ENCODE measurements at regions not wholly inside any gene's neighbourhood (a gene's known extent, or its start where the extent isn't known, plus 50 kb on each side); places are given as distances from the start of the nearest gene placed in this dataset.

GRCh38 chr12:115023279-115024265 is 339.6 kb upstream of the TBX3 start:
- no peak for TF ChIP-seq Cebpa-rat (IDR thresholded peaks at IDR 0.05)
- Histone ChIP-seq H4K20me1 (no peaks in the 10 kb centered on the region), H3K36me3 (no peaks in the 10 kb centered on the region), H3K9me3 (replicated peaks in 1 of 11) (peaks cover 0 to 17% (median 4%) of the 10 kb centered on the region in 11 experiments; a peak in 8 of 22 replicates), H3K4me1 (no peaks in the 10 kb centered on the region), H3K27ac (no peak overlapping the region), H3K9ac (no peak overlapping the region), H3K4me3 (no peak overlapping the region), H3K27me3 (no peaks in the 10 kb centered on the region), H3K4me2 (no peak overlapping the region)

GRCh38 chr12:115020091-115020490 is 336.1 kb upstream of the TBX3 start:
- Histone ChIP-seq H3K27me3 (no peaks in the 10 kb centered on the region), H3K4me1 (no peaks in the 10 kb centered on the region), H3K4me2 (no peak overlapping the region), H3K36me3 (no peaks in the 10 kb centered on the region), H3K4me3 (no peak overlapping the region), H3K9me3 (replicated peaks in 1 of 11) (peaks cover 0 to 12% (median 4%) of the 10 kb centered on the region in 11 experiments; a peak in 7 of 22 replicates), H3K9ac (no peak overlapping the region), H3K27ac (no peak overlapping the region), H4K20me1 (no peaks in the 10 kb centered on the region)
- no peak for TF ChIP-seq Cebpa-rat (IDR thresholded peaks at IDR 0.05)

GRCh38 chr12:115017346-115017745 is 333.4 kb upstream of the TBX3 start:
- H3K9me3 ChIP-seq (replicated peaks in 1 of 11), result peaks cover 0 to 12% (median 4%) of the 10 kb centered on the region in 11 experiments; a peak in 7 of 22 replicates
- no peak overlapping the region for H3K9ac ChIP-seq
- H3K4me3 ChIP-seq, result no peak overlapping the region
- H3K27me3 ChIP-seq, result no peaks in the 10 kb centered on the region
- no peaks in the 10 kb centered on the region for H4K20me1 ChIP-seq
- H3K36me3 ChIP-seq, result no peaks in the 10 kb centered on the region
- no peak for TF ChIP-seq Cebpa-rat (IDR thresholded peaks at IDR 0.05)
- H3K4me1 ChIP-seq, result no peaks in the 10 kb centered on the region
- H3K4me2 ChIP-seq, result no peak overlapping the region
- H3K27ac ChIP-seq, result no peak overlapping the region

DNA sequence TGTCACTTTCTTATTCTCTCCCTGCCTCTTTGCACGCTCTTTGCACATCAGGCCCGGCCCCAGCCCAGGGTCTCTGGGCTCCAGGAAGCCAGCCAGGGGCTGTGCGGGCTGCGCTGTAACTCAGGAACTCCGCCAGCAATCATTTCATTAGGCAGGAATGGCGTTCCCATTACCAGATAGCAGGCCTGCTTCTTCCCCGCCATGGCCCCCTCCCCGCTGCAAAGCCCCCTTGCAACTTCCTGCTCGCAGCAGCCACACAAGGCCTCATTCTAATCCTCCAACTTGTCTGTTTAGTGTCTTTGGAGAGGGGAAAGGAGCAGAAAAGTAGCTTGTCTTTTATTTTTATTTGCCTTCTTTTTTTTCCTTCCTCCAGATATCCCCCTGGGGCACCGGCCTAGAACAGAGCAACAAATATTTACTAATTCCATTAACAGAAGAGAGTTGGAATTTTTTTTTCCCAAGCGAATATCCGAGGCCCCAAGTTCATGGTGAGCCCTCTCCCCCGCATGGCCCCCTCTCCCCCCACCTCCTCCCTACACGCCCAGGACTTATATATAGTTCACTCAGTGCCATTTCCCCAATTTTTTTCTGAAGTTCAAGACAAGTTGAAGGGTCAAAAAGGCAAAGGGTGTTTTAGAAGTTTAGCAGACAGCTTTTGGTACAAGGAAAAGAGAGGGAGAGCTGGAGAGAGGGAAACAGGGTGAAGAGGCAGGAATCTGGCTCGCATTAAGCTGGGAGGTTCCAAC is 329.4 kb upstream of the TBX3 start:
- Histone ChIP-seq H3K4me2 (no peak overlapping the region), H3K4me1 (peaks cover 4 to 10% (median 8%) of the 10 kb centered on the region in 10 experiments; a peak in 17 of 20 replicates), H4K20me1 (no peaks in the 10 kb centered on the region), H3K27ac (no peak overlapping the region), H3K9me3 (replicated peaks in 1 of 11) (peaks cover 0 to 11% (median 4%) of the 10 kb centered on the region in 11 experiments; a peak in 3 of 22 replicates), H3K9ac (no peak overlapping the region), H3K36me3 (no peaks in the 10 kb centered on the region), H3K4me3 (no peak overlapping the region), H3K27me3 (no peaks in the 10 kb centered on the region)
- TF ChIP-seq Cebpa-rat (IDR thresholded peaks at IDR 0.05), result no peak

- H3K27ac ChIP-seq, result no peak overlapping the region
- no peaks in the 10 kb centered on the region for H3K36me3 ChIP-seq
- no peak overlapping the region for H3K9ac ChIP-seq
- H3K9me3 ChIP-seq (replicated peaks in 1 of 11), result peaks cover 0 to 11% (median 4%) of the 10 kb centered on the region in 11 experiments; a peak in 3 of 22 replicates
- peaks cover 6 to 15% (median 10%) of the 10 kb centered on the region in 10 experiments; a peak in 17 of 20 replicates for H3K4me1 ChIP-seq
- no peak for TF ChIP-seq Cebpa-rat (IDR thresholded peaks at IDR 0.05)
- no peak overlapping the region for H3K4me2 ChIP-seq
- no peak overlapping the region for H3K4me3 ChIP-seq
- H4K20me1 ChIP-seq, result no peaks in the 10 kb centered on the region
- no peaks in the 10 kb centered on the region for H3K27me3 ChIP-seq
Observed at GRCh38 chr12:115012861-115013235, 328.9 kb upstream of the TBX3 start.

- Histone ChIP-seq H3K27ac (no peak overlapping the region), H3K9ac (no peak overlapping the region), H3K4me1 (peaks cover 6 to 16% (median 10%) of the 10 kb centered on the region in 10 experiments; a peak in 17 of 20 replicates), H3K36me3 (no peaks in the 10 kb centered on the region), H3K27me3 (no peaks in the 10 kb centered on the region), H3K9me3 (replicated peaks in 1 of 11) (peaks cover 0 to 11% (median 4%) of the 10 kb centered on the region in 11 experiments; a peak in 3 of 22 replicates), H4K20me1 (no peaks in the 10 kb centered on the region), H3K4me3 (no peak overlapping the region), H3K4me2 (no peak overlapping the region)
- no peak for TF ChIP-seq Cebpa-rat (IDR thresholded peaks at IDR 0.05)
Observed at GRCh38 chr12:115011703-115012102, 327.7 kb upstream of the TBX3 start.

DNA sequence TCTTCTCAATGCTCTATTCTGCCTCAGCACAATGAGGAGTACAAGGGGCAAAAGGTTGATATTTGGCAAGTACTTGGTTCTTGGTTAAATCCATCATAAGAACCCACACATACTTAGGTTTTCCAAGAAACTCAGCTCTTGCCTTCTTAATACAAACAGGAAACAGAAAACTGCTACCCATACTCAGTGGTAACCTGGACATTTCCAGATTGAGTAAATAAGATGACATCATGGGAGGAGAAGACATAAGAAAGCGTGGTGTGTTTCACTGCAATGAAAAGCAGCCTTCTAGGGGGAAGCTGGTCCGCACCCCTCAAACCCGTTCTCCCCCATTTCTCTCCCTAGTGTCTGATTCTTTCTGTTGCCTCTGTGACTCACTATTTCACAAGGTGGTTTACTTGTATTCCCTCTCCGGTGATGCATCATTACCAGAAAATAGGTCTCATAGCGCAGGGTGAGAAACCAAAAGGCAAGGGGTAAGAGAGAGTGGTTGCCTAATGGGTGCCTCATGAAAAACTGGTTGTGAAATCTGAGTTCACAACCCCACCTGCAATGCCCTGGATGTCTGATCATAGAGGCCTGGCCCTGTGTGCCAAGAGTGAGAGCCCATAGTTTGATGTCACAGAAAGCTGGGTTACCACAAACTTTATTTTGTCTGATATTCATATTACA is 326.5 kb upstream of the TBX3 start:
- peaks cover 0 to 11% (median 4%) of the 10 kb centered on the region in 11 experiments; a peak in 3 of 22 replicates for H3K9me3 ChIP-seq (replicated peaks in 1 of 11)
- no peak overlapping the region for H3K4me3 ChIP-seq
- no peak for TF ChIP-seq Cebpa-rat (IDR thresholded peaks at IDR 0.05)
- H3K4me1 ChIP-seq, result peaks cover 6 to 16% (median 10%) of the 10 kb centered on the region in 10 experiments; a peak in 17 of 20 replicates
- no peak overlapping the region for H3K9ac ChIP-seq
- no peak overlapping the region for H3K27ac ChIP-seq
- no peaks in the 10 kb centered on the region for H4K20me1 ChIP-seq
- H3K4me2 ChIP-seq, result no peak overlapping the region
- no peaks in the 10 kb centered on the region for H3K27me3 ChIP-seq
- no peaks in the 10 kb centered on the region for H3K36me3 ChIP-seq

- Histone ChIP-seq H3K4me3 (no peak overlapping the region), H3K27ac (no peak overlapping the region), H4K20me1 (no peaks in the 10 kb centered on the region), H3K9ac (no peak overlapping the region), H3K9me3 (replicated peaks in 1 of 11) (peaks cover 0 to 11% (median 4%) of the 10 kb centered on the region in 11 experiments; a peak in 3 of 22 replicates), H3K27me3 (no peaks in the 10 kb centered on the region), H3K4me2 (peak overlapping the region in 10 of 11 experiments; percentile 8 to 71 (median 40); a peak in 16 of 22 replicates), H3K36me3 (no peaks in the 10 kb centered on the region), H3K4me1 (peaks cover 6 to 28% (median 10%) of the 10 kb centered on the region in 10 experiments; a peak in 17 of 20 replicates)
- TF ChIP-seq Cebpa-rat (IDR thresholded peaks at IDR 0.05), result no peak
Observed at GRCh38 chr12:115008929-115009328, 325.0 kb upstream of the TBX3 start.

Data from BLaER1 treated with 17β-estradiol and CSF1 and Interleukin-3, amounts not matched to agents 10 nM and 100 nM (cell line).